ENCODE measurements at regions not wholly inside any gene's neighbourhood (a gene's known extent, or its start where the extent isn't known, plus 50 kb on each side); places are given as distances from the start of the nearest gene placed in this dataset.

DNA sequence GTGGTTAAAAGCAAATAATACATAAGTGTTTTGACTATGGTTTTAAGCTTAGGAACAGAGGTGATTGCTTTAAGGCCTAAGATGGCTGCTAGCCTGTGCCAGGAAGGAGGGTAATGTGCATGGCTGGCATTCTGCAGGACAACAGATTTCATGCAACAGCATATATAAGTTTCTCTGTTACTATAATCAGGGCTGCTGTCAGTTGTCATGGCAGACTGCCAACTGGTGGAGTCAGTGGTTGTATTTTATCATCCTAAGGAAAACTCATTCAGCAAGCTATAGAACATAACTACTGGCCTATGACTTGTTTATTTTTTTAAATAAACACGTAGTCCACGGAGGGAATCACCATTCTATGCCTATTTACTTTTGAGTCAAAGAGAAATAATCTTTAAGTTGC is 77.7 kb upstream of the DCAF8L1 start (continued):
- TF ChIP-seq, protein P1, sequence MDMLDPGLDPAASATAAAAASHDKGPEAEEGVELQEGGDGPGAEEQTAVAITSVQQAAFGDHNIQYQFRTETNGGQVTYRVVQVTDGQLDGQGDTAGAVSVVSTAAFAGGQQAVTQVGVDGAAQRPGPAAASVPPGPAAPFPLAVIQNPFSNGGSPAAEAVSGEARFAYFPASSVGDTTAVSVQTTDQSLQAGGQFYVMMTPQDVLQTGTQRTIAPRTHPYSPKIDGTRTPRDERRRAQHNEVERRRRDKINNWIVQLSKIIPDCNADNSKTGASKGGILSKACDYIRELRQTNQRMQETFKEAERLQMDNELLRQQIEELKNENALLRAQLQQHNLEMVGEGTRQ (CRISPR knock-in tag; IDR thresholded peaks at IDR 0.05), result no peak
- TF ChIP-seq GABPB1 (CRISPR knock-in tag; IDR thresholded peaks at IDR 0.05) (no peak), ETV6 (CRISPR knock-in tag; IDR thresholded peaks at IDR 0.05) (no peak), FOXK1 (CRISPR knock-in tag; IDR thresholded peaks at IDR 0.05) (no peak)
- TF ChIP-seq, protein P2, sequence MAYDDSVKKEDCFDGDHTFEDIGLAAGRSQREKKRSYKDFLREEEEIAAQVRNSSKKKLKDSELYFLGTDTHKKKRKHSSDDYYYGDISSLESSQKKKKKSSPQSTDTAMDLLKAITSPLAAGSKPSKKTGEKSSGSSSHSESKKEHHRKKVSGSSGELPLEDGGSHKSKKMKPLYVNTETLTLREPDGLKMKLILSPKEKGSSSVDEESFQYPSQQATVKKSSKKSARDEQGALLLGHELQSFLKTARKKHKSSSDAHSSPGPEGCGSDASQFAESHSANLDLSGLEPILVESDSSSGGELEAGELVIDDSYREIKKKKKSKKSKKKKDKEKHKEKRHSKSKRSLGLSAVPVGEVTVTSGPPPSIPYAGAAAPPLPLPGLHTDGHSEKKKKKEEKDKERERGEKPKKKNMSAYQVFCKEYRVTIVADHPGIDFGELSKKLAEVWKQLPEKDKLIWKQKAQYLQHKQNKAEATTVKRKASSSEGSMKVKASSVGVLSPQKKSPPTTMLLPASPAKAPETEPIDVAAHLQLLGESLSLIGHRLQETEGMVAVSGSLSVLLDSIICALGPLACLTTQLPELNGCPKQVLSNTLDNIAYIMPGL (CRISPR knock-in tag; IDR thresholded peaks at IDR 0.05), result no peak

DNA sequence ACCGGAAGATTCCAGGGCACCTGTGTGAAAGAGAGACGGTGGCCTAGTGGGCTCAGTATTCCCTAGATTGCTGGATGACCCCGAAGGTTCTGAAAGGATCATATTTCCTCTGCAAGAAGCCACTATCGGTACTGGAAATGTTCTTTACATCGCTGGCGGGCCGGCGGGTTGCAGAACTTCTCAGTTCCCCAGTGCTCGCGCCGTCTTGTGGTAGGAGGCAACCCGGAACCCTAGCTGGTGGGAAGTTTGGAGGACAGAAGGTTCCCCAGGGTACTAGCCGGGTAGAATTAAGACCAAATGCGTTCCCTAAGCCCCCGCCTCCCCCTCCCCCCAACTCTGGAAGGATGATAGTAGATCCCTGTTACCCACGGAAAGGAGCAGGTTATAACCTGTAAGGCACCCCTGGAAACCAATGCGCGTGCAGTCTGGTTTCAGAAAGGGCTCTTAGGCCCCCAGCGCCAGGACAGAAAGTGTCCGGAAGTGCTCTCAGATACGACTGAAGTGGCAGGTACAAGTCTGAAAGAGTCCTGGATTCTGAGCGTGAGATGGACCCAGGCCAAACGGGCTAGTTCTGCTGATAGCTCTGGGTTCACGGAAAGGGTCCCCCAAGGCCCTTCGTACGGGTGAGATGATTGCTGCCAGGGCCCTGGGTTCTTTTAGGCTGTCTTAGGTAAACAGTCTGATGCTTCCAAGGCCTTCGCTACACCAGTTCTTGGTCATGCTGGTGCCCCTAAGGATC is 61.7 kb upstream of the DCAF8L1 start:
- no peak for DNase-seq (ENCODE audit: low spot score)
- no peak overlapping the region for H3K27ac Mint-ChIP-seq
- POLR2A ChIA-PET, result no interaction called here
- H3K4me3 Mint-ChIP-seq, result no peak overlapping the region
- H3K4me1 Mint-ChIP-seq, result no peaks in the 10 kb centered on the region
- TF ChIP-seq CBFB (CRISPR knock-in tag; IDR thresholded peaks at IDR 0.05; ENCODE audit: low read depth), result no peak
- TF ChIP-seq, protein P3, sequence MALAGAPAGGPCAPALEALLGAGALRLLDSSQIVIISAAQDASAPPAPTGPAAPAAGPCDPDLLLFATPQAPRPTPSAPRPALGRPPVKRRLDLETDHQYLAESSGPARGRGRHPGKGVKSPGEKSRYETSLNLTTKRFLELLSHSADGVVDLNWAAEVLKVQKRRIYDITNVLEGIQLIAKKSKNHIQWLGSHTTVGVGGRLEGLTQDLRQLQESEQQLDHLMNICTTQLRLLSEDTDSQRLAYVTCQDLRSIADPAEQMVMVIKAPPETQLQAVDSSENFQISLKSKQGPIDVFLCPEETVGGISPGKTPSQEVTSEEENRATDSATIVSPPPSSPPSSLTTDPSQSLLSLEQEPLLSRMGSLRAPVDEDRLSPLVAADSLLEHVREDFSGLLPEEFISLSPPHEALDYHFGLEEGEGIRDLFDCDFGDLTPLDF (CRISPR knock-in tag; IDR thresholded peaks at IDR 0.05), result no peak
- no peak for TF ChIP-seq JAZF1 (CRISPR knock-in tag; IDR thresholded peaks at IDR 0.05)
- TF ChIP-seq, protein P4, sequence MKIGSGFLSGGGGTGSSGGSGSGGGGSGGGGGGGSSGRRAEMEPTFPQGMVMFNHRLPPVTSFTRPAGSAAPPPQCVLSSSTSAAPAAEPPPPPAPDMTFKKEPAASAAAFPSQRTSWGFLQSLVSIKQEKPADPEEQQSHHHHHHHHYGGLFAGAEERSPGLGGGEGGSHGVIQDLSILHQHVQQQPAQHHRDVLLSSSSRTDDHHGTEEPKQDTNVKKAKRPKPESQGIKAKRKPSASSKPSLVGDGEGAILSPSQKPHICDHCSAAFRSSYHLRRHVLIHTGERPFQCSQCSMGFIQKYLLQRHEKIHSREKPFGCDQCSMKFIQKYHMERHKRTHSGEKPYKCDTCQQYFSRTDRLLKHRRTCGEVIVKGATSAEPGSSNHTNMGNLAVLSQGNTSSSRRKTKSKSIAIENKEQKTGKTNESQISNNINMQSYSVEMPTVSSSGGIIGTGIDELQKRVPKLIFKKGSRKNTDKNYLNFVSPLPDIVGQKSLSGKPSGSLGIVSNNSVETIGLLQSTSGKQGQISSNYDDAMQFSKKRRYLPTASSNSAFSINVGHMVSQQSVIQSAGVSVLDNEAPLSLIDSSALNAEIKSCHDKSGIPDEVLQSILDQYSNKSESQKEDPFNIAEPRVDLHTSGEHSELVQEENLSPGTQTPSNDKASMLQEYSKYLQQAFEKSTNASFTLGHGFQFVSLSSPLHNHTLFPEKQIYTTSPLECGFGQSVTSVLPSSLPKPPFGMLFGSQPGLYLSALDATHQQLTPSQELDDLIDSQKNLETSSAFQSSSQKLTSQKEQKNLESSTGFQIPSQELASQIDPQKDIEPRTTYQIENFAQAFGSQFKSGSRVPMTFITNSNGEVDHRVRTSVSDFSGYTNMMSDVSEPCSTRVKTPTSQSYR (CRISPR knock-in tag; IDR thresholded peaks at IDR 0.05), result no peak
- no peak for TF ChIP-seq RORB (CRISPR knock-in tag; IDR thresholded peaks at IDR 0.05)
- ATAC-seq, result no peak
- no peaks in the 10 kb centered on the region for H3K9me3 Mint-ChIP-seq
- CTCF ChIA-PET, result no interaction called here
- no peaks in the 10 kb centered on the region for H3K36me3 Mint-ChIP-seq
- H3K27me3 Mint-ChIP-seq (ENCODE audit: low read depth), result no peaks in the 10 kb centered on the region

DNA sequence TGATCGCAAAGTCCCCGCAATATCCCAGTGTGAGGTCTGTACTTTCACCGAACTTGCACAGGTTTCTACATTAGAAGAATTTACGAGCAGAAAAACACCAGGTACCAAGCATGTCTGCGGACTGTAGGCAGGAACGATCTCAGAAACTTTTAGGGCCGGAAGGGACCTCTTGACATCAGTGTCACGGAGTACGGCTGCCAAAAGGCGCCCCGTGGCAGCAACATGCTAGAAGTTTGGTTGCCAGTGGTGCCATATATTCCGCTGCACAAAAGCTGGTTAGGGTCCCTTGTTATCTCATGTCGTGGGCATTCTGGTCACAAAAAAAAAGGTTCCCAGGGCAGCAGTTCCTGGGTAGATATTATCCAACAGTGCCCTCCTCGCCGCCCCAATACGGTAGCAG is 61.0 kb upstream of the DCAF8L1 start:
- DNase-seq (ENCODE audit: low spot score) (no peak), ATAC-seq (no peak)
- H3K27ac Mint-ChIP-seq, result no peak overlapping the region
- POLR2A ChIA-PET, result no interaction called here
- CTCF ChIA-PET, result no interaction called here
- no peaks in the 10 kb centered on the region for H3K4me1 Mint-ChIP-seq
- no peak overlapping the region for H3K4me3 Mint-ChIP-seq
- H3K36me3 Mint-ChIP-seq, result no peaks in the 10 kb centered on the region
- H3K9me3 Mint-ChIP-seq, result no peaks in the 10 kb centered on the region
- H3K27me3 Mint-ChIP-seq (ENCODE audit: low read depth), result no peaks in the 10 kb centered on the region
- TF ChIP-seq ZNF396 (CRISPR knock-in tag; IDR thresholded peaks at IDR 0.05; ENCODE audit: borderline replicate concordance) (no peak), FOXJ3 (CRISPR knock-in tag; IDR thresholded peaks at IDR 0.05; ENCODE audit: borderline replicate concordance) (no peak), ELF4 (CRISPR knock-in tag; IDR thresholded peaks at IDR 0.05; ENCODE audit: low read depth) (no peak), FOXP1 (CRISPR knock-in tag; IDR thresholded peaks at IDR 0.05; ENCODE audit: borderline replicate concordance) (no peak), ZNF219 (CRISPR knock-in tag; IDR thresholded peaks at IDR 0.05; ENCODE audit: borderline replicate concordance) (no peak)
- TF ChIP-seq, protein P5, sequence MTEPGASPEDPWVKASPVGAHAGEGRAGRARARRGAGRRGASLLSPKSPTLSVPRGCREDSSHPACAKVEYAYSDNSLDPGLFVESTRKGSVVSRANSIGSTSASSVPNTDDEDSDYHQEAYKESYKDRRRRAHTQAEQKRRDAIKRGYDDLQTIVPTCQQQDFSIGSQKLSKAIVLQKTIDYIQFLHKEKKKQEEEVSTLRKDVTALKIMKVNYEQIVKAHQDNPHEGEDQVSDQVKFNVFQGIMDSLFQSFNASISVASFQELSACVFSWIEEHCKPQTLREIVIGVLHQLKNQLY (CRISPR knock-in tag; IDR thresholded peaks at IDR 0.05), result no peak
- TF ChIP-seq, protein P6, sequence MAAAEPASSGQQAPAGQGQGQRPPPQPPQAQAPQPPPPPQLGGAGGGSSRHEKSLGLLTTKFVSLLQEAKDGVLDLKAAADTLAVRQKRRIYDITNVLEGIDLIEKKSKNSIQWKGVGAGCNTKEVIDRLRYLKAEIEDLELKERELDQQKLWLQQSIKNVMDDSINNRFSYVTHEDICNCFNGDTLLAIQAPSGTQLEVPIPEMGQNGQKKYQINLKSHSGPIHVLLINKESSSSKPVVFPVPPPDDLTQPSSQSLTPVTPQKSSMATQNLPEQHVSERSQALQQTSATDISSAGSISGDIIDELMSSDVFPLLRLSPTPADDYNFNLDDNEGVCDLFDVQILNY (CRISPR knock-in tag; IDR thresholded peaks at IDR 0.05), result no peak
- TF ChIP-seq, protein P2 (CRISPR knock-in tag; IDR thresholded peaks at IDR 0.05), result no peak
- TF ChIP-seq, protein P7, sequence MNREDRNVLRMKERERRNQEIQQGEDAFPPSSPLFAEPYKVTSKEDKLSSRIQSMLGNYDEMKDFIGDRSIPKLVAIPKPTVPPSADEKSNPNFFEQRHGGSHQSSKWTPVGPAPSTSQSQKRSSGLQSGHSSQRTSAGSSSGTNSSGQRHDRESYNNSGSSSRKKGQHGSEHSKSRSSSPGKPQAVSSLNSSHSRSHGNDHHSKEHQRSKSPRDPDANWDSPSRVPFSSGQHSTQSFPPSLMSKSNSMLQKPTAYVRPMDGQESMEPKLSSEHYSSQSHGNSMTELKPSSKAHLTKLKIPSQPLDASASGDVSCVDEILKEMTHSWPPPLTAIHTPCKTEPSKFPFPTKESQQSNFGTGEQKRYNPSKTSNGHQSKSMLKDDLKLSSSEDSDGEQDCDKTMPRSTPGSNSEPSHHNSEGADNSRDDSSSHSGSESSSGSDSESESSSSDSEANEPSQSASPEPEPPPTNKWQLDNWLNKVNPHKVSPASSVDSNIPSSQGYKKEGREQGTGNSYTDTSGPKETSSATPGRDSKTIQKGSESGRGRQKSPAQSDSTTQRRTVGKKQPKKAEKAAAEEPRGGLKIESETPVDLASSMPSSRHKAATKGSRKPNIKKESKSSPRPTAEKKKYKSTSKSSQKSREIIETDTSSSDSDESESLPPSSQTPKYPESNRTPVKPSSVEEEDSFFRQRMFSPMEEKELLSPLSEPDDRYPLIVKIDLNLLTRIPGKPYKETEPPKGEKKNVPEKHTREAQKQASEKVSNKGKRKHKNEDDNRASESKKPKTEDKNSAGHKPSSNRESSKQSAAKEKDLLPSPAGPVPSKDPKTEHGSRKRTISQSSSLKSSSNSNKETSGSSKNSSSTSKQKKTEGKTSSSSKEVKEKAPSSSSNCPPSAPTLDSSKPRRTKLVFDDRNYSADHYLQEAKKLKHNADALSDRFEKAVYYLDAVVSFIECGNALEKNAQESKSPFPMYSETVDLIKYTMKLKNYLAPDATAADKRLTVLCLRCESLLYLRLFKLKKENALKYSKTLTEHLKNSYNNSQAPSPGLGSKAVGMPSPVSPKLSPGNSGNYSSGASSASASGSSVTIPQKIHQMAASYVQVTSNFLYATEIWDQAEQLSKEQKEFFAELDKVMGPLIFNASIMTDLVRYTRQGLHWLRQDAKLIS (CRISPR knock-in tag; IDR thresholded peaks at IDR 0.05; ENCODE audit: borderline replicate concordance), result no peak
